KMS-11 (cell line): ENCODE measurements at regions not wholly inside any gene's neighbourhood (a gene's known extent, or its start where the extent isn't known, plus 50 kb on each side); places are given as distances from the start of the nearest gene placed in this dataset.

Experiments used
- H2AFZ ChIP-seq: fragments of 200-600 bp; sonication (generic); 2 replicates; pipeline ENCODE4 v1.6.1; 2016; ENCODE audit warnings: antibody characterized with exemption, mixed run types, low read depth
- H3K27ac ChIP-seq: fragments of 200-600 bp; sonication (generic); 2 replicates; pipeline ENCODE4 v1.6.1; 2016; ENCODE audit warnings: mild to moderate bottlenecking, mixed run types
- H3K27me3 ChIP-seq: fragments of 200-600 bp; sonication (generic); 2 replicates; pipeline ENCODE4 v1.6.1; 2017; ENCODE audit warnings: mild to moderate bottlenecking, low read depth, mixed run types, moderate library complexity; ENCODE audit not compliant: insufficient read depth
- H3K36me3 ChIP-seq: fragments of 200-600 bp; sonication (generic); 2 replicates; pipeline ENCODE4 v1.6.1; 2017; ENCODE audit warnings: mild to moderate bottlenecking, mixed run types; ENCODE audit not compliant: insufficient read depth
- H3K4me1 ChIP-seq: fragments of 200-600 bp; sonication (generic); 2 replicates; pipeline ENCODE4 v1.6.1; 2016; ENCODE audit warnings: mild to moderate bottlenecking, low read depth, mixed run types; ENCODE audit not compliant: poor library complexity, severe bottlenecking
- H3K4me2 ChIP-seq: fragments of 200-600 bp; sonication (generic); 2 replicates; pipeline ENCODE4 v1.7.0; 2016; ENCODE audit warnings: mild to moderate bottlenecking, mixed run types
- H3K4me3 ChIP-seq: fragments of 200-600 bp; sonication (generic); IDR thresholded peaks from 2 replicates; pipeline ENCODE4 v1.6.1; 2017; ENCODE audit warnings: low read depth, low read length, mixed read lengths; ENCODE audit not compliant: insufficient read depth
- H3K79me2 ChIP-seq: fragments of 200-600 bp; sonication (generic); 2 replicates; pipeline ENCODE4 v1.6.1; 2016; ENCODE audit warnings: low read depth, mixed run types; ENCODE audit not compliant: insufficient read depth
- H3K9ac ChIP-seq: fragments of 200-600 bp; sonication (generic); 2 replicates; pipeline ENCODE4 v1.6.1; 2016; ENCODE audit warnings: mild to moderate bottlenecking, mixed run types
- H4K20me1 ChIP-seq: fragments of 200-600 bp; sonication (generic); 2 replicates; pipeline ENCODE4 v1.6.1; 2016; ENCODE audit warnings: mild to moderate bottlenecking, mixed run types; ENCODE audit not compliant: insufficient read depth
- CTCF ChIP-seq: fragments of 200-600 bp; sonication (generic); conservative IDR thresholded peaks from 2 replicates; pipeline ENCODE4 v1.6.1; 2017; ENCODE audit warnings: low read depth, mild to moderate bottlenecking, antibody characterized with exemption, low read length, moderate library complexity, mixed read lengths

GRCh38 chr4:167359711-167360110 lies 125.4 kb upstream of the SPOCK3 start:
- no peaks in the 10 kb centered on the region for H3K36me3 ChIP-seq
- no peaks in the 10 kb centered on the region for H3K79me2 ChIP-seq
- H3K4me2 ChIP-seq, result no peak overlapping the region
- H3K27ac ChIP-seq, result no peak overlapping the region
- no peaks in the 10 kb centered on the region for H4K20me1 ChIP-seq
- no peaks in the 10 kb centered on the region for H3K4me1 ChIP-seq
- no peak overlapping the region for H3K4me3 ChIP-seq
- H3K9ac ChIP-seq, result no peak overlapping the region
- no peak for TF ChIP-seq CTCF
- H3K27me3 ChIP-seq, result no peaks in the 10 kb centered on the region
- H2AFZ ChIP-seq, result no peak overlapping the region

- Histone ChIP-seq H3K27me3 (no peaks in the 10 kb centered on the region), H3K79me2 (no peaks in the 10 kb centered on the region), H4K20me1 (no peaks in the 10 kb centered on the region), H3K9ac (no peak overlapping the region), H3K4me2 (no peak overlapping the region), H3K36me3 (no peaks in the 10 kb centered on the region), H3K4me3 (no peak overlapping the region), H3K4me1 (no peaks in the 10 kb centered on the region), H3K27ac (no peak overlapping the region), H2AFZ (no peak overlapping the region)
- TF ChIP-seq CTCF, result no peak
Observed at GRCh38 chr4:167379076-167379835, 145.0 kb upstream of the SPOCK3 start.

- no peak overlapping the region for H3K9ac ChIP-seq
- H2AFZ ChIP-seq, result no peak overlapping the region
- no peak for TF ChIP-seq CTCF
- H3K36me3 ChIP-seq, result no peaks in the 10 kb centered on the region
- H3K79me2 ChIP-seq, result no peaks in the 10 kb centered on the region
- no peak overlapping the region for H3K4me3 ChIP-seq
- no peaks in the 10 kb centered on the region for H4K20me1 ChIP-seq
- H3K27me3 ChIP-seq, result no peaks in the 10 kb centered on the region
- H3K27ac ChIP-seq, result no peak overlapping the region
- H3K4me2 ChIP-seq, result no peak overlapping the region
- H3K4me1 ChIP-seq, result no peaks in the 10 kb centered on the region
Observed at GRCh38 chr4:167380964-167381363, 146.7 kb upstream of the SPOCK3 start.

DNA sequence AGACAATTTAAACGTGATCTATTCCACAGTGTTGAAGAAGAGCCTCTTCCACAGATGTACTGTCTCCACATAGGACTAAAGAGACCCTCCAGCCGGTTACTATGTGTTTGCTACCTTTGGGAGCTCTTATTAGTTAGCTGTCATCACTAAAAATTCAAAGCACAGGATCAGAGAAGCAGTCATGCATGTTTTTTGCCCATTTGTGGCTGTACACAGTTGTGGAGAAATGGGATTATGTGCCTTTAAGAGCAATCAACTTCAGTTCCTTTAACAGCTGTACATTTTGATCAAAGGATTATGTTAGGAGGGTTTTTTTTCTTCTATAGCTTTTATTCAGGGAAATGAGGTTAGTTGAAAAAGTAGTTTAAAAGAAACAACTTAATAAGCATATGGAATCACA lies 149.0 kb upstream of the SPOCK3 start:
- Histone ChIP-seq H3K79me2 (no peaks in the 10 kb centered on the region), H3K27ac (no peak overlapping the region), H3K36me3 (no peaks in the 10 kb centered on the region), H3K4me2 (no peak overlapping the region), H2AFZ (no peak overlapping the region), H3K9ac (no peak overlapping the region), H3K4me1 (no peaks in the 10 kb centered on the region), H3K4me3 (no peak overlapping the region), H3K27me3 (no peaks in the 10 kb centered on the region), H4K20me1 (no peaks in the 10 kb centered on the region)
- no peak for TF ChIP-seq CTCF
